ENCODE measurements at regions not wholly inside any gene's neighbourhood (a gene's known extent, or its start where the extent isn't known, plus 50 kb on each side); places are given as distances from the start of the nearest gene placed in this dataset.

DNA sequence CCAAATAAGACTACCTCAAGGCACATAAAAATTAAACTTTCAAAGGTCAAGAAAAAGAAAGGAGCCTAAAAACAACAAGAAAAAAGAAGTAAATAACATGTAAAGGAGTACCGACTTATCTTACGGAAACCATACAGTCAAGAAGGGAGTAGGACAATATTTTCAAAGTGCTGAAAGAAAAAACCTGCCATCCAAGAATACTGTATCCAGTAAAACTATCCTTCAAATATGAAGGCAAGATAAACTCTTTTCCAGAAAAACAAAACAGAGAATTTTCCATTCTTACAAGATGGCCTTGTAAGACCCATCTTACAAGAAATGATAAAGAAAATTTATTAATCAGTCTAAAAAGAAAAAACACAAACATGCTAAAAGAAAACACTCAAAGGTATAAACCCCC lies 302.2 kb downstream of the LMBRD1 start:
- Histone ChIP-seq H3K9me3 (no peaks in the 10 kb centered on the region), H3K4me1 (no peaks in the 10 kb centered on the region), H3K36me3 (no peaks in the 10 kb centered on the region), H3K27me3 (no peaks in the 10 kb centered on the region), H3K27ac (no peak overlapping the region), H3K4me3 (no peak overlapping the region)
- TF ChIP-seq, protein P1, sequence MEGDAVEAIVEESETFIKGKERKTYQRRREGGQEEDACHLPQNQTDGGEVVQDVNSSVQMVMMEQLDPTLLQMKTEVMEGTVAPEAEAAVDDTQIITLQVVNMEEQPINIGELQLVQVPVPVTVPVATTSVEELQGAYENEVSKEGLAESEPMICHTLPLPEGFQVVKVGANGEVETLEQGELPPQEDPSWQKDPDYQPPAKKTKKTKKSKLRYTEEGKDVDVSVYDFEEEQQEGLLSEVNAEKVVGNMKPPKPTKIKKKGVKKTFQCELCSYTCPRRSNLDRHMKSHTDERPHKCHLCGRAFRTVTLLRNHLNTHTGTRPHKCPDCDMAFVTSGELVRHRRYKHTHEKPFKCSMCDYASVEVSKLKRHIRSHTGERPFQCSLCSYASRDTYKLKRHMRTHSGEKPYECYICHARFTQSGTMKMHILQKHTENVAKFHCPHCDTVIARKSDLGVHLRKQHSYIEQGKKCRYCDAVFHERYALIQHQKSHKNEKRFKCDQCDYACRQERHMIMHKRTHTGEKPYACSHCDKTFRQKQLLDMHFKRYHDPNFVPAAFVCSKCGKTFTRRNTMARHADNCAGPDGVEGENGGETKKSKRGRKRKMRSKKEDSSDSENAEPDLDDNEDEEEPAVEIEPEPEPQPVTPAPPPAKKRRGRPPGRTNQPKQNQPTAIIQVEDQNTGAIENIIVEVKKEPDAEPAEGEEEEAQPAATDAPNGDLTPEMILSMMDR (IDR thresholded peaks at IDR 0.05): no peak
- TF ChIP-seq POLR2A (IDR thresholded peaks at IDR 0.05): no peak
- intact Hi-C loops (cut with DNase I; ENCODE audit: low total_unique reads): no loop called here
- DNase-seq: no peak

DNA sequence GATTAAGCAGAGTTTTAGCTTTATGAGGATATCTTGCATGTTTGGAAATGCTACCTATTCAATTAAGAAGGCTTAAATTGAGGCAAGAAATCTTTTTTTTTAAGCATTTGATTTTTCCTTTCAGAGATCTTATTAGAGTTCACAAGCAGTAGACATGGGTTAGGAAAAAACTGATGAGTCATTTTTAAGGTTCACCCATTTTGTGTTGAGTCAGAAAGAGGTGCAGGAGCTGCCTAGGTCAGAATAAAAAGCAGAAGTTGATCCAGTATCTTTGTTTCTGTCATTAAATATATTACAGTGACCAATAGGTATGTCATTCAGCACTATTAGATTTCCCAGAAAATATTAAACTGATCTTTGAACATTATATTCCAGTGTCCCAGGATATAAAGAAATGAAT lies 306.8 kb downstream of the LMBRD1 start:
- no peak for TF ChIP-seq POLR2A (IDR thresholded peaks at IDR 0.05)
- TF ChIP-seq, protein P1 (IDR thresholded peaks at IDR 0.05): no peak
- Histone ChIP-seq H3K27ac (no peak overlapping the region), H3K4me3 (no peak overlapping the region), H3K36me3 (no peaks in the 10 kb centered on the region), H3K27me3 (no peaks in the 10 kb centered on the region), H3K4me1 (no peaks in the 10 kb centered on the region), H3K9me3 (no peaks in the 10 kb centered on the region)
- intact Hi-C loops (cut with DNase I; ENCODE audit: low total_unique reads): no loop called here
- DNase-seq: no peak

DNA sequence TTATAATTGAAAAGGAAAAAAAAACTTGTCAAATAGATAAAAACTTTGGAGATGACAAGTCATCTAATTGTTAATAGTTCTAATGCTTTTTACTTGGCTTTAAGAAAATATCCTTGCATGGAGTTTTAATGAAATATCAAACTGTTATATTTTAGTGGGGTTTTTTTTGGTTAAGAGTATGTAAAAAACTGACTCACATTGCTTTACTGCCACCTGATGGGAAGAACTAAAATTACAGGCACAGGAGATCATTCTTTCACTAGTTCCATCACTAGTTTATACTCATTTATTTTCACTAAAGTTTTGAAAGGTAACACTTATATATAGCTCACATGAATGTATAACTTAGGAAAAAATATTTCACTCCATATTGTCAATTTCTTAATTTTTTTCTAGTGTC lies 309.1 kb downstream of the LMBRD1 start:
- H3K36me3 ChIP-seq: no peaks in the 10 kb centered on the region
- no peaks in the 10 kb centered on the region for H3K4me1 ChIP-seq
- H3K9me3 ChIP-seq: no peaks in the 10 kb centered on the region
- no peaks in the 10 kb centered on the region for H3K27me3 ChIP-seq
- H3K4me3 ChIP-seq: no peak overlapping the region
- DNase-seq: no peak
- TF ChIP-seq POLR2A (IDR thresholded peaks at IDR 0.05): no peak
- TF ChIP-seq, protein P1 (IDR thresholded peaks at IDR 0.05): no peak
- no peak overlapping the region for H3K27ac ChIP-seq
- intact Hi-C loops (cut with DNase I; ENCODE audit: low total_unique reads): no loop called here

DNA sequence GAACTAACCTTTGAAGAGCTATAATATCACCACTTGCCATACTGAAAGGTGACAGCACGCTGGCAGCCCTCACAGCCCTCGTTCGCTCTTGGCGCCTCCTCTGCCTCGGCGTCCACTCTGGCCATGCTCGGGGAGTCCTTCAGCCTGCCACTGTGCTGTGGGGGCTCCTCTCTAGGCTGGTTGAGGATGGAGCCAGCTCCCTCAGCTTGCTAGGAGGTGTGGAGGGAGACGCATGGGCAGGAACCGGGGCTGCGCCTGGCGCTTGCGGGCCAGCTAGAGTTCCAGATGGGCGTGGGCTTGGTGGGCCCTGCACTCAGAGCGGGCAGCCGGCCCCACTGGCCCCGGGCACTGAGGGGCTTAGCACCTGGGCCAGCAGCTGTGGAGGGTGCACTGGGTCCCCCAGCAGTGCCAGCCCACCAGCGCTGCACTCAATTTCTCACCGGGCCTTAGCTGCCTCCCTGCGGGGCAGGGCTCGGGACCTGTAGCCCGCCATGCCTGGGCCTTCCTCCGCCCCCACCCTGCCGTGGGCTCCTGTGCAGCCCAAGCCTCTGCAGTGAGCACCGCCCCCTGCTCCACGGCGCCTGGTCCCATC lies 329.7 kb downstream of the LMBRD1 start:
- H3K4me1 ChIP-seq: no peaks in the 10 kb centered on the region
- H3K36me3 ChIP-seq: no peaks in the 10 kb centered on the region
- no peak for TF ChIP-seq POLR2A (IDR thresholded peaks at IDR 0.05)
- TF ChIP-seq, protein P1 (IDR thresholded peaks at IDR 0.05): no peak
- DNase-seq: no peak
- no peak overlapping the region for H3K4me3 ChIP-seq
- intact Hi-C loops (cut with DNase I; ENCODE audit: low total_unique reads): no loop called here
- no peak overlapping the region for H3K27ac ChIP-seq
- H3K27me3 ChIP-seq: no peaks in the 10 kb centered on the region
- H3K9me3 ChIP-seq: no peaks in the 10 kb centered on the region

DNA sequence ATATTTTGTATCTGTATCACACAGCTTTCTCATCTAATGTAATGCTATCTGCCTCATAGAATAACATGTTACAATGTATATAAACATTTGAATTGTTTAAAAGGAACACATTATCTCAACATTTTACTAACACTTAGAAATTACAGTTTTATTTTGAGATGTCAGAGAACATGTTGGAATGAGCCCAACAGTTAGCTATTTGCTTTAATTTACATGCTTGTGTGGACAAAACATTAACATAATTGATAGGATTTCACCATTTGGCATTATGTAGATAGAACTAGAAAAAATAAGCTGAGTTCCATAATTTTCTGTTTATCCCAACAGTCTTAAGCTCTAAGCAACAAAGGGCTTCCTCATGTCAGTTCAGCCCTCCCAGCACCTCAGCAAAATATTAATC lies 330.9 kb downstream of the LMBRD1 start:
- DNase-seq: no peak
- H3K36me3 ChIP-seq: no peaks in the 10 kb centered on the region
- no peaks in the 10 kb centered on the region for H3K9me3 ChIP-seq
- no peak overlapping the region for H3K27ac ChIP-seq
- H3K4me1 ChIP-seq: no peaks in the 10 kb centered on the region
- H3K27me3 ChIP-seq: no peaks in the 10 kb centered on the region
- intact Hi-C loops (cut with DNase I; ENCODE audit: low total_unique reads): no loop called here
- H3K4me3 ChIP-seq: no peak overlapping the region
- TF ChIP-seq, protein P1 (IDR thresholded peaks at IDR 0.05): no peak
- no peak for TF ChIP-seq POLR2A (IDR thresholded peaks at IDR 0.05)
